ENCODE measurements at regions not wholly inside any gene's neighbourhood (a gene's known extent, or its start where the extent isn't known, plus 50 kb on each side); places are given as distances from the start of the nearest gene placed in this dataset.
"Not testable (repeated sequence)": the region's sequence is repeated elsewhere in the genome, so short reads cannot be mapped to it uniquely, and the experiment has no call there.

GRCh38 chr9:110023221-110023620 is 184.7 kb downstream of the C9orf152 start:
- ATAC-seq; H3K27ac ChIP-seq (ENCODE audit: low read depth, low read length); H3K4me3 Mint-ChIP-seq; DNase-seq; H3K27me3 Mint-ChIP-seq; H3K36me3 ChIP-seq (ENCODE audit: control insufficient read depth in 2 of 3, insufficient read depth in 3 of 3, low read length in 3 of 3); intact Hi-C loops (cut with micrococcal nuclease); H3K4me3 ChIP-seq (ENCODE audit: low read length); H3K9me3 ChIP-seq (ENCODE audit: control insufficient read depth in 2 of 3, low read length in 3 of 3); H3K36me3 Mint-ChIP-seq; H3K27ac Mint-ChIP-seq; H3K27me3 ChIP-seq (ENCODE audit: control insufficient read depth in 2 of 2, insufficient read depth in 2 of 2, low read length in 2 of 2); POLR2A ChIA-PET; H3K4me1 ChIP-seq (ENCODE audit: control insufficient read depth in 2 of 2, insufficient read depth in 2 of 2, low read length in 2 of 2); H3K9me3 Mint-ChIP-seq; CTCF ChIA-PET: not testable (repeated sequence)
- H3K4me1 Mint-ChIP-seq: peaks cover 0 to 20% (median 7%) of the 10 kb centered on the region in 7 donors

GRCh38 chr9:110025551-110026170 is 182.3 kb downstream of the C9orf152 start:
- H3K4me1 ChIP-seq (ENCODE audit: control insufficient read depth in 2 of 2, insufficient read depth in 2 of 2, low read length in 2 of 2): peaks cover 0 to 15% of the 10 kb centered on the region in 2 donors
- intact Hi-C loops (cut with micrococcal nuclease): no loop called here
- H3K27ac Mint-ChIP-seq: peak overlapping the region in 2 of 9 donors; percentile 33 to 63
- H3K4me1 Mint-ChIP-seq: peaks cover 12 to 37% (median 23%) of the 10 kb centered on the region in 7 donors
- no peaks in the 10 kb centered on the region for H3K9me3 Mint-ChIP-seq
- POLR2A ChIA-PET: interaction anchor here (0.6 kb wide), 1 partner anchor 19 kb away, joined by 3 read pairs; no protein-coding TSS in a partner anchor
- H3K4me3 ChIP-seq (ENCODE audit: low read length): no peak overlapping the region
- H3K27ac ChIP-seq (ENCODE audit: low read depth, low read length): no peak overlapping the region
- H3K27me3 Mint-ChIP-seq: peaks cover 0 to 1% (median 0%) of the 10 kb centered on the region in 5 donors
- no peaks in the 10 kb centered on the region for H3K27me3 ChIP-seq (ENCODE audit: control insufficient read depth in 2 of 2, insufficient read depth in 2 of 2, low read length in 2 of 2)
- no peak overlapping the region for H3K4me3 Mint-ChIP-seq
- CTCF ChIA-PET: no interaction called here
- no peaks in the 10 kb centered on the region for H3K36me3 ChIP-seq (ENCODE audit: control insufficient read depth in 2 of 3, insufficient read depth in 3 of 3, low read length in 3 of 3)
- H3K36me3 Mint-ChIP-seq: peaks cover 0 to 3% (median 0%) of the 10 kb centered on the region in 5 donors
- no peak for DNase-seq
- ATAC-seq: no peak
- H3K9me3 ChIP-seq (ENCODE audit: control insufficient read depth in 2 of 3, low read length in 3 of 3): no peaks in the 10 kb centered on the region

- Histone ChIP-seq H3K27ac (ENCODE audit: low read depth, low read length) (no peak overlapping the region), H3K36me3 (ENCODE audit: control insufficient read depth in 2 of 3, insufficient read depth in 3 of 3, low read length in 3 of 3) (no peaks in the 10 kb centered on the region), H3K4me3 (ENCODE audit: low read length) (no peak overlapping the region), H3K9me3 (ENCODE audit: control insufficient read depth in 2 of 3, low read length in 3 of 3) (no peaks in the 10 kb centered on the region), H3K27me3 (ENCODE audit: control insufficient read depth in 2 of 2, insufficient read depth in 2 of 2, low read length in 2 of 2) (no peaks in the 10 kb centered on the region), H3K4me1 (ENCODE audit: control insufficient read depth in 2 of 2, insufficient read depth in 2 of 2, low read length in 2 of 2) (peaks cover 0 to 19% of the 10 kb centered on the region in 2 donors)
- CTCF ChIA-PET: interaction anchor here (0.6 to 1.6 kb wide), 3 partner anchors 30 to 124 kb away, joined by 4 to 5 read pairs (median 5); no protein-coding TSS in a partner anchor
- ATAC-seq (no peak), DNase-seq (no peak)
- Mint-ChIP-seq H3K9me3 (no peaks in the 10 kb centered on the region), H3K36me3 (peaks cover 0 to 3% (median 0%) of the 10 kb centered on the region in 5 donors), H3K4me3 (no peak overlapping the region), H3K27ac (peak overlapping the region in 1 of 9 donors; percentile 64), H3K4me1 (peaks cover 15 to 32% (median 27%) of the 10 kb centered on the region in 7 donors), H3K27me3 (peaks cover 0 to 1% (median 0%) of the 10 kb centered on the region in 5 donors)
- intact Hi-C loops (cut with micrococcal nuclease): no loop called here
- POLR2A ChIA-PET: interaction anchor here (1.4 kb wide), 1 partner anchor 105 kb away, joined by 3 read pairs; no protein-coding TSS in a partner anchor
These were observed 180.3 kb downstream of the C9orf152 start for GRCh38 chr9:110027671-110028081.

GRCh38 chr9:110028271-110028670 is 179.7 kb downstream of the C9orf152 start:
- Mint-ChIP-seq H3K27me3 (peaks cover 0 to 2% (median 0%) of the 10 kb centered on the region in 5 donors), H3K9me3 (no peaks in the 10 kb centered on the region), H3K27ac (no peak overlapping the region), H3K4me3 (no peak overlapping the region), H3K4me1 (peaks cover 15 to 32% (median 27%) of the 10 kb centered on the region in 7 donors), H3K36me3 (peaks cover 0 to 3% (median 0%) of the 10 kb centered on the region in 5 donors)
- ChIA-PET POLR2A (no interaction called here), CTCF (interaction anchor here (0.6 to 1.6 kb wide), 3 partner anchors 30 to 125 kb away, joined by 4 to 5 read pairs (median 5); no protein-coding TSS in a partner anchor)
- no peak for ATAC-seq
- Histone ChIP-seq H3K36me3 (ENCODE audit: control insufficient read depth in 2 of 3, insufficient read depth in 3 of 3, low read length in 3 of 3) (no peaks in the 10 kb centered on the region), H3K27ac (ENCODE audit: low read depth, low read length) (no peak overlapping the region), H3K4me1 (ENCODE audit: control insufficient read depth in 2 of 2, insufficient read depth in 2 of 2, low read length in 2 of 2) (peaks cover 0 to 19% of the 10 kb centered on the region in 2 donors), H3K4me3 (ENCODE audit: low read length) (no peak overlapping the region), H3K27me3 (ENCODE audit: control insufficient read depth in 2 of 2, insufficient read depth in 2 of 2, low read length in 2 of 2) (no peaks in the 10 kb centered on the region), H3K9me3 (ENCODE audit: control insufficient read depth in 2 of 3, low read length in 3 of 3) (no peaks in the 10 kb centered on the region)
- no peak for DNase-seq
- intact Hi-C loops (cut with micrococcal nuclease): no loop called here

GRCh38 chr9:110028676-110029075 is 179.3 kb downstream of the C9orf152 start:
- POLR2A ChIA-PET: no interaction called here

GRCh38 chr9:110029429-110029955 is 178.5 kb downstream of the C9orf152 start:
- Mint-ChIP-seq H3K36me3 (peaks cover 0 to 3% (median 0%) of the 10 kb centered on the region in 5 donors), H3K4me1 (peaks cover 15 to 31% (median 27%) of the 10 kb centered on the region in 7 donors), H3K27me3 (peaks cover 0 to 4% (median 0%) of the 10 kb centered on the region in 5 donors), H3K27ac (peak overlapping the region in 8 of 9 donors; percentile 19 to 70 (median 47)), H3K9me3 (no peaks in the 10 kb centered on the region), H3K4me3 (peak overlapping the region in 7 of 10 donors; percentile 1 to 54 (median 43))
- H3K4me1 ChIP-seq (ENCODE audit: control insufficient read depth in 2 of 2, insufficient read depth in 2 of 2, low read length in 2 of 2): peaks cover 0 to 19% of the 10 kb centered on the region in 2 donors
- ATAC-seq (peak; percentile 64), DNase-seq (no peak)
- H3K4me3 ChIP-seq (ENCODE audit: low read length): no peak overlapping the region
- ChIA-PET CTCF (interaction anchor here (0.5 to 1.6 kb wide), 2 partner anchors 29 to 124 kb away, joined by 4 to 5 read pairs; no protein-coding TSS in a partner anchor), POLR2A (no interaction called here)
- no peaks in the 10 kb centered on the region for H3K36me3 ChIP-seq (ENCODE audit: control insufficient read depth in 2 of 3, insufficient read depth in 3 of 3, low read length in 3 of 3)
- H3K9me3 ChIP-seq (ENCODE audit: control insufficient read depth in 2 of 3, low read length in 3 of 3): no peaks in the 10 kb centered on the region
- H3K27ac ChIP-seq (ENCODE audit: low read depth, low read length): no peak overlapping the region
- no peaks in the 10 kb centered on the region for H3K27me3 ChIP-seq (ENCODE audit: control insufficient read depth in 2 of 2, insufficient read depth in 2 of 2, low read length in 2 of 2)
- intact Hi-C loops (cut with micrococcal nuclease): no loop called here

More at GRCh38 chr9:110028676-110029075, 179.3 kb downstream of the C9orf152 start:
- Mint-ChIP-seq H3K27me3 (peaks cover 0 to 4% (median 0%) of the 10 kb centered on the region in 5 donors), H3K4me1 (peaks cover 15 to 32% (median 27%) of the 10 kb centered on the region in 7 donors), H3K36me3 (peaks cover 0 to 3% (median 0%) of the 10 kb centered on the region in 5 donors), H3K4me3 (no peak overlapping the region), H3K9me3 (no peaks in the 10 kb centered on the region), H3K27ac (peak overlapping the region in 1 of 9 donors; percentile 70)
- CTCF ChIA-PET: interaction anchor here (0.6 to 1.6 kb wide), 3 partner anchors 29 to 125 kb away, joined by 4 to 5 read pairs (median 5); no protein-coding TSS in a partner anchor
- Histone ChIP-seq H3K4me1 (ENCODE audit: control insufficient read depth in 2 of 2, insufficient read depth in 2 of 2, low read length in 2 of 2) (peaks cover 0 to 19% of the 10 kb centered on the region in 2 donors), H3K27me3 (ENCODE audit: control insufficient read depth in 2 of 2, insufficient read depth in 2 of 2, low read length in 2 of 2) (no peaks in the 10 kb centered on the region), H3K36me3 (ENCODE audit: control insufficient read depth in 2 of 3, insufficient read depth in 3 of 3, low read length in 3 of 3) (no peaks in the 10 kb centered on the region), H3K27ac (ENCODE audit: low read depth, low read length) (no peak overlapping the region), H3K9me3 (ENCODE audit: control insufficient read depth in 2 of 3, low read length in 3 of 3) (no peaks in the 10 kb centered on the region), H3K4me3 (ENCODE audit: low read length) (no peak overlapping the region)
- no peak for ATAC-seq
- no peak for DNase-seq
- intact Hi-C loops (cut with micrococcal nuclease): no loop called here

All from naive thymus-derived CD4-positive, alpha-beta T cell (primary cell).